ENCODE measurements at regions not wholly inside any gene's neighbourhood (a gene's known extent, or its start where the extent isn't known, plus 50 kb on each side); places are given as distances from the start of the nearest gene placed in this dataset.

GRCh38 chr6:63456734-63457133 is 115.5 kb upstream of the LOC128125822 start:
- no peak for TF ChIP-seq RARB (CRISPR knock-in tag; IDR thresholded peaks at IDR 0.05)
- TF ChIP-seq RCOR1 (IDR thresholded peaks at IDR 0.05; ENCODE audit: low read depth, low read length), result no peak
- TF ChIP-seq, protein P1, sequence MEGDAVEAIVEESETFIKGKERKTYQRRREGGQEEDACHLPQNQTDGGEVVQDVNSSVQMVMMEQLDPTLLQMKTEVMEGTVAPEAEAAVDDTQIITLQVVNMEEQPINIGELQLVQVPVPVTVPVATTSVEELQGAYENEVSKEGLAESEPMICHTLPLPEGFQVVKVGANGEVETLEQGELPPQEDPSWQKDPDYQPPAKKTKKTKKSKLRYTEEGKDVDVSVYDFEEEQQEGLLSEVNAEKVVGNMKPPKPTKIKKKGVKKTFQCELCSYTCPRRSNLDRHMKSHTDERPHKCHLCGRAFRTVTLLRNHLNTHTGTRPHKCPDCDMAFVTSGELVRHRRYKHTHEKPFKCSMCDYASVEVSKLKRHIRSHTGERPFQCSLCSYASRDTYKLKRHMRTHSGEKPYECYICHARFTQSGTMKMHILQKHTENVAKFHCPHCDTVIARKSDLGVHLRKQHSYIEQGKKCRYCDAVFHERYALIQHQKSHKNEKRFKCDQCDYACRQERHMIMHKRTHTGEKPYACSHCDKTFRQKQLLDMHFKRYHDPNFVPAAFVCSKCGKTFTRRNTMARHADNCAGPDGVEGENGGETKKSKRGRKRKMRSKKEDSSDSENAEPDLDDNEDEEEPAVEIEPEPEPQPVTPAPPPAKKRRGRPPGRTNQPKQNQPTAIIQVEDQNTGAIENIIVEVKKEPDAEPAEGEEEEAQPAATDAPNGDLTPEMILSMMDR (IDR thresholded peaks at IDR 0.05), result no peak
- no peak for TF ChIP-seq CEBPB (IDR thresholded peaks at IDR 0.05)
- TF ChIP-seq TP53 (CRISPR knock-in tag; IDR thresholded peaks at IDR 0.05), result no peak
- TF ChIP-seq JUN (IDR thresholded peaks at IDR 0.05), result no peak
- TF ChIP-seq POLR2A (IDR thresholded peaks at IDR 0.05; ENCODE audit: low read length), result no peak
- no peak for TF ChIP-seq CBX2 (IDR thresholded peaks at IDR 0.05; ENCODE audit: borderline replicate concordance, low read depth)
- TF ChIP-seq, protein P2, sequence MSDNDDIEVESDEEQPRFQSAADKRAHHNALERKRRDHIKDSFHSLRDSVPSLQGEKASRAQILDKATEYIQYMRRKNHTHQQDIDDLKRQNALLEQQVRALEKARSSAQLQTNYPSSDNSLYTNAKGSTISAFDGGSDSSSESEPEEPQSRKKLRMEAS (IDR thresholded peaks at IDR 0.05), result no peak

All from A549 (cell line).